ENCODE measurements at regions not wholly inside any gene's neighbourhood (a gene's known extent, or its start where the extent isn't known, plus 50 kb on each side); places are given as distances from the start of the nearest gene placed in this dataset.

- Histone ChIP-seq H3K27ac (ENCODE audit: insufficient read depth in 1 of 2, low read depth in 1 of 2, low read length in 2 of 2, poor library complexity in 1 of 2, severe bottlenecking in 2 of 2) (no peak overlapping the region), H3K36me3 (ENCODE audit: control insufficient read depth in 4 of 4, insufficient read depth in 4 of 4, low read length in 3 of 4) (no peaks in the 10 kb centered on the region), H3K9me3 (ENCODE audit: control extremely low read depth in 1 of 5, control insufficient read depth in 4 of 5, insufficient read depth in 2 of 5, low read depth in 1 of 5, low read length in 4 of 5) (no peaks in the 10 kb centered on the region), H3K27me3 (replicated peaks in 2 of 5; ENCODE audit: control insufficient read depth in 4 of 5, insufficient read depth in 5 of 5, low read length in 4 of 5) (no peaks in the 10 kb centered on the region), H3K4me1 (ENCODE audit: control extremely low read depth in 1 of 4, control insufficient read depth in 4 of 4, insufficient read depth in 4 of 4, low read length in 3 of 4) (no peaks in the 10 kb centered on the region), H3K4me3 (ENCODE audit: control insufficient read depth in 1 of 7, extremely low read depth in 1 of 7, insufficient read depth in 4 of 7, low read depth in 2 of 7, low read length in 6 of 7) (no peak overlapping the region)
- no peak for DNase-seq
- ChIA-PET CTCF (no interaction called here), POLR2A (no interaction called here)
- WGBS (ENCODE audit: insufficient coverage) = 95% methylated on average over 5 of the region's 9 CpGs
These were observed 382.3 kb downstream of the ACTL7B start for GRCh38 chr9:108473209-108474112.

- Histone ChIP-seq H3K9me3 (ENCODE audit: control extremely low read depth in 1 of 5, control insufficient read depth in 4 of 5, insufficient read depth in 2 of 5, low read depth in 1 of 5, low read length in 4 of 5) (no peaks in the 10 kb centered on the region), H3K36me3 (ENCODE audit: control insufficient read depth in 4 of 4, insufficient read depth in 4 of 4, low read length in 3 of 4) (no peaks in the 10 kb centered on the region), H3K4me1 (ENCODE audit: control extremely low read depth in 1 of 4, control insufficient read depth in 4 of 4, insufficient read depth in 4 of 4, low read length in 3 of 4) (no peaks in the 10 kb centered on the region), H3K27ac (ENCODE audit: insufficient read depth in 1 of 2, low read depth in 1 of 2, low read length in 2 of 2, poor library complexity in 1 of 2, severe bottlenecking in 2 of 2) (no peak overlapping the region), H3K27me3 (replicated peaks in 2 of 5; ENCODE audit: control insufficient read depth in 4 of 5, insufficient read depth in 5 of 5, low read length in 4 of 5) (no peaks in the 10 kb centered on the region), H3K4me3 (ENCODE audit: control insufficient read depth in 1 of 7, extremely low read depth in 1 of 7, insufficient read depth in 4 of 7, low read depth in 2 of 7, low read length in 6 of 7) (no peak overlapping the region)
- ChIA-PET POLR2A (no interaction called here), CTCF (interaction anchor here (1.5 kb wide), 1 partner anchor 96 kb away, joined by 5 read pairs; no protein-coding TSS in a partner anchor)
- DNase-seq = peak; percentile 3 to 43 (median 38)
- 95% methylated on average over 5 of the region's 8 CpGs for WGBS (ENCODE audit: insufficient coverage)
These were observed 386.1 kb downstream of the ACTL7B start for GRCh38 chr9:108469654-108470053.

- ChIA-PET CTCF (interaction anchor here (0.6 to 2.0 kb wide), 5 partner anchors 11 to 203 kb away, joined by 3 to 5 read pairs (median 3); no protein-coding TSS in a partner anchor), POLR2A (no interaction called here)
- Histone ChIP-seq H3K9me3 (ENCODE audit: control extremely low read depth in 1 of 5, control insufficient read depth in 4 of 5, insufficient read depth in 2 of 5, low read depth in 1 of 5, low read length in 4 of 5) (no peaks in the 10 kb centered on the region), H3K36me3 (ENCODE audit: control insufficient read depth in 4 of 4, insufficient read depth in 4 of 4, low read length in 3 of 4) (no peaks in the 10 kb centered on the region), H3K4me3 (ENCODE audit: control insufficient read depth in 1 of 7, extremely low read depth in 1 of 7, insufficient read depth in 4 of 7, low read depth in 2 of 7, low read length in 6 of 7) (no peak overlapping the region), H3K27me3 (replicated peaks in 2 of 5; ENCODE audit: control insufficient read depth in 4 of 5, insufficient read depth in 5 of 5, low read length in 4 of 5) (no peaks in the 10 kb centered on the region), H3K4me1 (ENCODE audit: control extremely low read depth in 1 of 4, control insufficient read depth in 4 of 4, insufficient read depth in 4 of 4, low read length in 3 of 4) (no peaks in the 10 kb centered on the region), H3K27ac (ENCODE audit: insufficient read depth in 1 of 2, low read depth in 1 of 2, low read length in 2 of 2, poor library complexity in 1 of 2, severe bottlenecking in 2 of 2) (no peak overlapping the region)
- peak; percentile 34 to 59 (median 55) for DNase-seq
- 100% methylated on average over 1 of the region's 4 CpGs for WGBS (ENCODE audit: insufficient coverage)
These were observed 387.4 kb downstream of the ACTL7B start for GRCh38 chr9:108468364-108468763.

- no peak for DNase-seq
- Histone ChIP-seq H3K27ac (ENCODE audit: insufficient read depth in 1 of 2, low read depth in 1 of 2, low read length in 2 of 2, poor library complexity in 1 of 2, severe bottlenecking in 2 of 2) (no peak overlapping the region), H3K4me1 (ENCODE audit: control extremely low read depth in 1 of 4, control insufficient read depth in 4 of 4, insufficient read depth in 4 of 4, low read length in 3 of 4) (no peaks in the 10 kb centered on the region), H3K9me3 (ENCODE audit: control extremely low read depth in 1 of 5, control insufficient read depth in 4 of 5, insufficient read depth in 2 of 5, low read depth in 1 of 5, low read length in 4 of 5) (no peaks in the 10 kb centered on the region), H3K36me3 (ENCODE audit: control insufficient read depth in 4 of 4, insufficient read depth in 4 of 4, low read length in 3 of 4) (no peaks in the 10 kb centered on the region), H3K4me3 (ENCODE audit: control insufficient read depth in 1 of 7, extremely low read depth in 1 of 7, insufficient read depth in 4 of 7, low read depth in 2 of 7, low read length in 6 of 7) (no peak overlapping the region), H3K27me3 (replicated peaks in 2 of 5; ENCODE audit: control insufficient read depth in 4 of 5, insufficient read depth in 5 of 5, low read length in 4 of 5) (no peaks in the 10 kb centered on the region)
- POLR2A ChIA-PET = no interaction called here
- CTCF ChIA-PET = interaction anchor here (0.6 to 2.0 kb wide), 7 partner anchors 12 to 203 kb away, joined by 3 to 5 read pairs (median 3); no protein-coding TSS in a partner anchor
- 92% methylated on average over 5 of the region's 6 CpGs for WGBS (ENCODE audit: insufficient coverage)
These were observed 388.0 kb downstream of the ACTL7B start for GRCh38 chr9:108467653-108468324.

GRCh38 chr9:108467161-108467560 lies 388.6 kb downstream of the ACTL7B start:
- WGBS (ENCODE audit: insufficient coverage) = 83% methylated on average over 1 of the region's 2 CpGs
- H3K27ac ChIP-seq (ENCODE audit: insufficient read depth in 1 of 2, low read depth in 1 of 2, low read length in 2 of 2, poor library complexity in 1 of 2, severe bottlenecking in 2 of 2) = no peak overlapping the region
- ChIA-PET POLR2A (no interaction called here), CTCF (interaction anchor here (1.0 to 2.0 kb wide), 3 partner anchors 13 to 204 kb away, joined by 3 to 5 read pairs (median 3); no protein-coding TSS in a partner anchor)
- DNase-seq = no peak
- H3K4me3 ChIP-seq (ENCODE audit: control insufficient read depth in 1 of 7, extremely low read depth in 1 of 7, insufficient read depth in 4 of 7, low read depth in 2 of 7, low read length in 6 of 7) = no peak overlapping the region
- H3K36me3 ChIP-seq (ENCODE audit: control insufficient read depth in 4 of 4, insufficient read depth in 4 of 4, low read length in 3 of 4) = no peaks in the 10 kb centered on the region
- no peaks in the 10 kb centered on the region for H3K9me3 ChIP-seq (ENCODE audit: control extremely low read depth in 1 of 5, control insufficient read depth in 4 of 5, insufficient read depth in 2 of 5, low read depth in 1 of 5, low read length in 4 of 5)
- no peaks in the 10 kb centered on the region for H3K4me1 ChIP-seq (ENCODE audit: control extremely low read depth in 1 of 4, control insufficient read depth in 4 of 4, insufficient read depth in 4 of 4, low read length in 3 of 4)
- no peaks in the 10 kb centered on the region for H3K27me3 ChIP-seq (replicated peaks in 2 of 5; ENCODE audit: control insufficient read depth in 4 of 5, insufficient read depth in 5 of 5, low read length in 4 of 5)

- DNase-seq = no peak
- H3K36me3 ChIP-seq (ENCODE audit: control insufficient read depth in 4 of 4, insufficient read depth in 4 of 4, low read length in 3 of 4) = no peaks in the 10 kb centered on the region
- POLR2A ChIA-PET = no interaction called here
- CTCF ChIA-PET = interaction anchor here (1.5 kb wide), 1 partner anchor 100 kb away, joined by 4 read pairs; no protein-coding TSS in a partner anchor
- no peaks in the 10 kb centered on the region for H3K27me3 ChIP-seq (replicated peaks in 2 of 5; ENCODE audit: control insufficient read depth in 4 of 5, insufficient read depth in 5 of 5, low read length in 4 of 5)
- no peak overlapping the region for H3K4me3 ChIP-seq (ENCODE audit: control insufficient read depth in 1 of 7, extremely low read depth in 1 of 7, insufficient read depth in 4 of 7, low read depth in 2 of 7, low read length in 6 of 7)
- no peak overlapping the region for H3K27ac ChIP-seq (ENCODE audit: insufficient read depth in 1 of 2, low read depth in 1 of 2, low read length in 2 of 2, poor library complexity in 1 of 2, severe bottlenecking in 2 of 2)
- H3K4me1 ChIP-seq (ENCODE audit: control extremely low read depth in 1 of 4, control insufficient read depth in 4 of 4, insufficient read depth in 4 of 4, low read length in 3 of 4) = no peaks in the 10 kb centered on the region
- H3K9me3 ChIP-seq (ENCODE audit: control extremely low read depth in 1 of 5, control insufficient read depth in 4 of 5, insufficient read depth in 2 of 5, low read depth in 1 of 5, low read length in 4 of 5) = no peaks in the 10 kb centered on the region
- WGBS (ENCODE audit: insufficient coverage) = no CpG with 5 or more reads among the region's 2 CpGs
These were observed 389.5 kb downstream of the ACTL7B start for GRCh38 chr9:108466304-108466703.

Measured in common myeloid progenitor, CD34-positive (primary cell).